Upper lobe of right lung (tissue), 1 donor: ENCODE measurements at regions not wholly inside any gene's neighbourhood (a gene's known extent, or its start where the extent isn't known, plus 50 kb on each side); places are given as distances from the start of the nearest gene placed in this dataset.

Experiments used
- ATAC-seq: fragments of 200-7000 bp; cut with Tn5 transposase; one replicate; pipeline ENCODE4 v1.9.1; 2020; ENCODE audit warnings: mild to moderate bottlenecking, moderate library complexity
- DNase-seq: peaks from one replicate; pipeline ENCODE4 v3.0.0-alpha.2; 2020
- H3K27ac ChIP-seq: fragments of 200-600 bp; one replicate; pipeline ENCODE4 v1.8.0; 2022
- H3K27me3 ChIP-seq: fragments of 200-600 bp; one replicate; pipeline ENCODE4 v1.8.0; 2022; ENCODE audit warnings: mild to moderate bottlenecking
- H3K36me3 ChIP-seq: fragments of 200-600 bp; one replicate; pipeline ENCODE4 v1.8.0; 2022
- H3K4me1 ChIP-seq: fragments of 200-600 bp; one replicate; pipeline ENCODE4 v1.8.0; 2022
- H3K4me3 ChIP-seq: fragments of 200-600 bp; one replicate; pipeline ENCODE4 v1.8.0; 2022; ENCODE audit warnings: mild to moderate bottlenecking
- H3K9me3 ChIP-seq: fragments of 200-600 bp; one replicate; pipeline ENCODE4 v1.8.0; 2022
- CTCF ChIP-seq: fragments of 200-600 bp; IDR thresholded peaks from one replicate; pipeline ENCODE4 v1.8.0; 2022; ENCODE audit warnings: antibody characterized with exemption
- intact Hi-C: fragments of 100-400 bp; cut with DNase I; formaldehyde crosslinking; loops from one replicate; pipeline ENCODE4 v1.11.0; 2022
- donor health status: DM: no; HTN: yes; CAD: no; lungs with severe emphysema.

- Histone ChIP-seq H3K4me3 (no peak overlapping the region), H3K27ac (no peak overlapping the region), H3K27me3 (peaks cover 6% of the 10 kb centered on the region), H3K4me1 (peaks cover 8% of the 10 kb centered on the region), H3K36me3 (no peaks in the 10 kb centered on the region), H3K9me3 (no peaks in the 10 kb centered on the region)
- intact Hi-C loops = no loop called here
- ATAC-seq (no peak), DNase-seq (no peak)
- no peak for TF ChIP-seq CTCF
Observed at GRCh38 chr5:6814816-6815215, 101.6 kb downstream of the TENT4A start.

GRCh38 chr5:6818594-6819511 lies 105.6 kb downstream of the TENT4A start:
- H3K27ac ChIP-seq = no peak overlapping the region

GRCh38 chr5:6819521-6819920 lies 106.3 kb downstream of the TENT4A start:
- no peak for TF ChIP-seq CTCF
- ATAC-seq (no peak), DNase-seq (no peak)
- intact Hi-C loops = no loop called here
- H3K9me3 ChIP-seq = peaks cover 5% of the 10 kb centered on the region
- no peak overlapping the region for H3K4me3 ChIP-seq
- H3K4me1 ChIP-seq = no peaks in the 10 kb centered on the region
- H3K27me3 ChIP-seq = peaks cover 6% of the 10 kb centered on the region
- H3K27ac ChIP-seq = no peak overlapping the region
- H3K36me3 ChIP-seq = no peaks in the 10 kb centered on the region

More at GRCh38 chr5:6818594-6819511, 105.6 kb downstream of the TENT4A start:
- Histone ChIP-seq H3K36me3 (no peaks in the 10 kb centered on the region), H3K4me1 (peaks cover 1% of the 10 kb centered on the region), H3K4me3 (no peak overlapping the region), H3K27me3 (peaks cover 6% of the 10 kb centered on the region), H3K9me3 (peaks cover 5% of the 10 kb centered on the region)
- ATAC-seq (no peak), DNase-seq (no peak)
- no peak for TF ChIP-seq CTCF
- intact Hi-C loops = no loop called here

DNA sequence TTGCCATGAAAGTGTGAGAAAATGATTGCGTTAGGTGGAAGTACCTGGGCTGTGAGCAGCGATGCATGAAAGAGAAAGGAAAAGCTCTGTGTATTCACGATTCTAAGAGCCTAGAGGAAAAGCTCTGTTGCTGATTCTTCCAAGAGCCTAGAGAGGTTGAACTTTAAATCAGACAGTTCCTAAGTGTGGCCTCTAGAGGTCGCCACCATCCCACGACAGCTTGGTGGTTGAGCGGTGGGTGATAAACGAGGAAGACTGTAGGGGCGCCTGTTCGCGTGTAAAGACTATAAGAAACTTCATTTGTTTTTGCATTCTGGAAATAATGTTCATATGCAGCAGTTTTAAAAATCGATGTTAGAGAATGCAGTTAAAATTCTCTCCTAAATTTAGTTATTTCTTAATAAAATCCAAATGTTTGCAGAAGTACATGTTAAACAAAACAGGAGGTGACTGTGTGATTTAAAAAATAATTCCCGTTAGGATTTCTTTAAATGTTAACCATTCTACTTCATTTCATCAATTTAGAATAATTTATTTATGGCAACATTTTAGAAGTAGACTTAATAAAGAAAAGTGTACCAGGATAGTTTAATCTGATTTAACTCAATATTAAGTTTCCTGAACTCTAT lies 107.7 kb downstream of the TENT4A start:
- H3K27ac ChIP-seq = no peak overlapping the region
- DNase-seq = no peak
- H3K9me3 ChIP-seq = peaks cover 5% of the 10 kb centered on the region
- TF ChIP-seq CTCF = peak; percentile 39
- no peaks in the 10 kb centered on the region for H3K4me1 ChIP-seq
- H3K4me3 ChIP-seq = no peak overlapping the region
- peaks cover 6% of the 10 kb centered on the region for H3K27me3 ChIP-seq
- no peaks in the 10 kb centered on the region for H3K36me3 ChIP-seq
- intact Hi-C loops = no loop called here
- ATAC-seq = peak; percentile 51

GRCh38 chr5:6822068-6822467 lies 108.8 kb downstream of the TENT4A start:
- DNase-seq (no peak), ATAC-seq (no peak)
- no peaks in the 10 kb centered on the region for H3K4me1 ChIP-seq
- H3K36me3 ChIP-seq = no peaks in the 10 kb centered on the region
- H3K4me3 ChIP-seq = no peak overlapping the region
- no peak overlapping the region for H3K27ac ChIP-seq
- peaks cover 10% of the 10 kb centered on the region for H3K27me3 ChIP-seq
- intact Hi-C loops = no loop called here
- no peak for TF ChIP-seq CTCF
- H3K9me3 ChIP-seq = peaks cover 5% of the 10 kb centered on the region
